HG03378 (cell line): ENCODE measurements at regions not wholly inside any gene's neighbourhood (a gene's known extent, or its start where the extent isn't known, plus 50 kb on each side); places are given as distances from the start of the nearest gene placed in this dataset.

Experiments
- ATAC-seq: cut with Tn5 transposase; IDR thresholded peaks from one replicate; pipeline ENCODE4 v1.9.1; 2021; ENCODE audit warnings: mild to moderate bottlenecking, moderate library complexity; ENCODE audit not compliant: unreplicated experiment

- no peak for ATAC-seq
These were observed 214.1 kb downstream of the BCOR start for GRCh38 chrX:39883666-39884065.

GRCh38 chrX:39886282-39886681 is 211.5 kb downstream of the BCOR start:
- ATAC-seq: no peak

GRCh38 chrX:39888730-39889129 is 209.0 kb downstream of the BCOR start:
- ATAC-seq: no peak

- no peak for ATAC-seq
These were observed 208.1 kb downstream of the BCOR start for GRCh38 chrX:39889704-39890103.

- no peak for ATAC-seq
These were observed 207.0 kb downstream of the BCOR start for GRCh38 chrX:39890807-39891206.

GRCh38 chrX:39891781-39892180 is 206.0 kb downstream of the BCOR start:
- peak; percentile 64 for ATAC-seq

- ATAC-seq: no peak
These were observed 204.1 kb downstream of the BCOR start for GRCh38 chrX:39893417-39894338.

- ATAC-seq: no peak
These were observed 203.1 kb downstream of the BCOR start for GRCh38 chrX:39894683-39895082.

- ATAC-seq: no peak
These were observed 202.3 kb downstream of the BCOR start for GRCh38 chrX:39895218-39896110.

- no peak for ATAC-seq
These were observed 200.6 kb downstream of the BCOR start for GRCh38 chrX:39896951-39897740.

GRCh38 chrX:39897741-39898097 is 200.0 kb downstream of the BCOR start:
- ATAC-seq: no peak

- ATAC-seq: no peak
These were observed 199.6 kb downstream of the BCOR start for GRCh38 chrX:39898147-39898546.

GRCh38 chrX:39899059-39899458 is 198.7 kb downstream of the BCOR start:
- ATAC-seq: no peak

GRCh38 chrX:39899856-39900776 is 197.6 kb downstream of the BCOR start:
- no peak for ATAC-seq

GRCh38 chrX:39900777-39901170 is 197.0 kb downstream of the BCOR start:
- ATAC-seq: no peak

- ATAC-seq: no peak
These were observed 194.4 kb downstream of the BCOR start for GRCh38 chrX:39903343-39903742.

GRCh38 chrX:39903937-39904336 is 193.8 kb downstream of the BCOR start:
- no peak for ATAC-seq

- ATAC-seq: no peak
These were observed 192.8 kb downstream of the BCOR start for GRCh38 chrX:39904816-39905537.

- no peak for ATAC-seq
These were observed 192.2 kb downstream of the BCOR start for GRCh38 chrX:39905538-39905891.
